Osteoblast (primary cell): ENCODE measurements at regions not wholly inside any gene's neighbourhood (a gene's known extent, or its start where the extent isn't known, plus 50 kb on each side); places are given as distances from the start of the nearest gene placed in this dataset.

Experiments used
- DNase-seq: peaks from one replicate; pipeline ENCODE4 v3.0.0; 2011; ENCODE audit warnings: low spot score, mixed read lengths; ENCODE audit not compliant: insufficient read length; ENCODE audit errors: missing footprints
- H2AFZ ChIP-seq: 2 replicates; pipeline ENCODE4 v1.6.0; 2011; ENCODE audit warnings: mild to moderate bottlenecking, low read length
- H3K27ac ChIP-seq: 2 replicates; pipeline ENCODE4 v1.5.1; 2011; ENCODE audit warnings: mild to moderate bottlenecking, low read depth, low read length, moderate library complexity
- H3K27me3 ChIP-seq: 2 replicates; pipeline ENCODE4 v1.6.0; 2012; ENCODE audit warnings: mild to moderate bottlenecking, control low read depth, inconsistent platforms, low read length, moderate library complexity; ENCODE audit not compliant: insufficient read depth
- H3K36me3 ChIP-seq: 2 replicates; pipeline ENCODE4 v1.5.1; 2011; ENCODE audit warnings: mild to moderate bottlenecking, low read length, control low read depth, moderate library complexity; ENCODE audit not compliant: insufficient read depth
- H3K4me1 ChIP-seq: 2 replicates; pipeline ENCODE4 v1.5.1; 2011; ENCODE audit warnings: mild to moderate bottlenecking, low read length, control low read depth, moderate library complexity; ENCODE audit not compliant: insufficient read depth
- H3K4me2 ChIP-seq: 2 replicates; pipeline ENCODE4 v1.6.0; 2011; ENCODE audit warnings: mild to moderate bottlenecking, low read length; ENCODE audit not compliant: insufficient read depth
- H3K4me3 ChIP-seq: fragments of 200-600 bp; sonication (generic); 3 replicates; pipeline ENCODE4 v1.5.1; 2012; ENCODE audit warnings: mild to moderate bottlenecking, low read length, inconsistent platforms; ENCODE audit not compliant: insufficient read depth
- H3K79me2 ChIP-seq: 2 replicates; pipeline ENCODE4 v1.6.0; 2012; ENCODE audit warnings: mild to moderate bottlenecking, low read length, control low read depth, inconsistent platforms; ENCODE audit not compliant: insufficient read depth
- H3K9me3 ChIP-seq: 2 replicates; pipeline ENCODE4 v1.5.1; 2011; ENCODE audit warnings: low read depth, low read length, control low read depth
- H4K20me1 ChIP-seq: 2 replicates; pipeline ENCODE4 v1.6.0; 2012; ENCODE audit warnings: mild to moderate bottlenecking, low read length, control low read depth; ENCODE audit not compliant: insufficient read depth
- CTCF ChIP-seq: IDR thresholded peaks from 2 replicates; pipeline ENCODE4 v1.5.1; 2011; ENCODE audit warnings: mild to moderate bottlenecking, low read depth, low read length, moderate library complexity; ENCODE audit errors: extremely low read depth

- H3K27ac ChIP-seq = no peak overlapping the region
- DNase-seq = no peak
- peaks cover 18% of the 10 kb centered on the region for H3K4me1 ChIP-seq
- H3K4me2 ChIP-seq = peak overlapping the region; percentile 0
- no peaks in the 10 kb centered on the region for H3K79me2 ChIP-seq
- H4K20me1 ChIP-seq = no peaks in the 10 kb centered on the region
- peak overlapping the region; percentile 22 for H2AFZ ChIP-seq
- H3K27me3 ChIP-seq = no peaks in the 10 kb centered on the region
- H3K4me3 ChIP-seq = no peak overlapping the region
- H3K9me3 ChIP-seq = no peaks in the 10 kb centered on the region
- TF ChIP-seq CTCF = no peak
- no peaks in the 10 kb centered on the region for H3K36me3 ChIP-seq
These were observed 250.4 kb upstream of the TANK start for GRCh38 chr2:160909781-160910242.

GRCh38 chr2:160910681-160911080 is 249.5 kb upstream of the TANK start:
- Histone ChIP-seq H2AFZ (no peak overlapping the region), H3K4me1 (peaks cover 18% of the 10 kb centered on the region), H3K36me3 (no peaks in the 10 kb centered on the region), H4K20me1 (no peaks in the 10 kb centered on the region), H3K4me3 (no peak overlapping the region), H3K27ac (peak overlapping the region; percentile 35), H3K79me2 (no peaks in the 10 kb centered on the region), H3K9me3 (no peaks in the 10 kb centered on the region), H3K4me2 (peak overlapping the region; percentile 5), H3K27me3 (no peaks in the 10 kb centered on the region)
- no peak for TF ChIP-seq CTCF
- peak; percentile 59 for DNase-seq

GRCh38 chr2:160911258-160911657 is 249.0 kb upstream of the TANK start:
- Histone ChIP-seq H3K9me3 (no peaks in the 10 kb centered on the region), H3K27me3 (no peaks in the 10 kb centered on the region), H2AFZ (no peak overlapping the region), H3K4me2 (peak overlapping the region; percentile 5), H3K36me3 (no peaks in the 10 kb centered on the region), H3K4me3 (no peak overlapping the region), H3K27ac (peak overlapping the region; percentile 14), H3K79me2 (no peaks in the 10 kb centered on the region), H3K4me1 (peaks cover 18% of the 10 kb centered on the region), H4K20me1 (no peaks in the 10 kb centered on the region)
- TF ChIP-seq CTCF = no peak
- no peak for DNase-seq

GRCh38 chr2:160912276-160912675 is 248.0 kb upstream of the TANK start:
- no peaks in the 10 kb centered on the region for H3K9me3 ChIP-seq
- H3K36me3 ChIP-seq = no peaks in the 10 kb centered on the region
- H3K27ac ChIP-seq = no peak overlapping the region
- no peaks in the 10 kb centered on the region for H4K20me1 ChIP-seq
- no peak overlapping the region for H3K4me3 ChIP-seq
- DNase-seq = no peak
- no peak overlapping the region for H2AFZ ChIP-seq
- H3K27me3 ChIP-seq = no peaks in the 10 kb centered on the region
- peaks cover 18% of the 10 kb centered on the region for H3K4me1 ChIP-seq
- TF ChIP-seq CTCF = no peak
- no peaks in the 10 kb centered on the region for H3K79me2 ChIP-seq
- no peak overlapping the region for H3K4me2 ChIP-seq
